Right lobe of liver (tissue), 6 donors: ENCODE measurements at regions not wholly inside any gene's neighbourhood (a gene's known extent, or its start where the extent isn't known, plus 50 kb on each side); places are given as distances from the start of the nearest gene placed in this dataset.
"Not testable (repeated sequence)": the region's sequence is repeated elsewhere in the genome, so short reads cannot be mapped to it uniquely, and the experiment has no call there.

Experiments used
- ATAC-seq, 4 donors: fragments of 200-7000 bp; cut with Tn5 transposase; one replicate each; pipeline ENCODE4 v1.9.1; 2020; ENCODE audit warnings: mild to moderate bottlenecking in 4 of 4, moderate library complexity in 4 of 4
- DNase-seq, 3 donors: peaks; one replicate each; pipeline ENCODE4 v3.0.0-alpha.2; 2020
- H3K27ac ChIP-seq, 3 donors: fragments of 200-600 bp; one replicate each; pipeline ENCODE4 v1.8.0; 2022
- H3K27me3 ChIP-seq, 2 donors: fragments of 200-600 bp; one replicate each; pipeline ENCODE4 v1.8.0; 2022
- H3K36me3 ChIP-seq, 4 donors: fragments of 200-600 bp; sonication (generic) in 1 of 4; one replicate each; pipeline versions ENCODE4 v1.5.1 to v1.8.0; 2017 to 2022; ENCODE audit warnings: control low read depth in 1 of 4
- H3K4me1 ChIP-seq, 4 donors: fragments of 200-600 bp; sonication (generic) in 1 of 4; one replicate each; pipeline versions ENCODE4 v1.5.1 to v1.8.0; 2017 to 2022; ENCODE audit warnings: control low read depth in 1 of 4
- H3K4me3 ChIP-seq, 3 donors: fragments of 200-600 bp; one replicate each; pipeline ENCODE4 v1.8.0; 2022
- H3K9me3 ChIP-seq, 4 donors: fragments of 200-600 bp; sonication (generic) in 1 of 4; one replicate each; pipeline versions ENCODE4 v1.5.1 to v1.8.0; 2017 to 2022; ENCODE audit warnings: control low read depth in 1 of 4
- POLR2A ChIP-seq: fragments of 450-650 bp; IDR thresholded peaks from one replicate; pipeline ENCODE4 v1.6.1; 2017; ENCODE audit warnings: antibody characterized with exemption, mild to moderate bottlenecking
- WGBS: methylation state at CpG from one replicate; pipeline ENCODE4 v1.1.6; 2018; ENCODE audit warnings: low coverage, low lambda C conversion rate; ENCODE audit not compliant: insufficient coverage; ENCODE audit errors: missing lambda C conversion rate; 5-methylcytosine and 5-hydroxymethylcytosine counted together
- intact Hi-C, 2 donors: fragments of 100-400 bp; cut with DNase I; formaldehyde crosslinking; loops; one replicate each; pipeline versions ENCODE4 v1.11.2 to v1.14.1; 2022
- TF ChIP-seq, protein P1 (sequence below), 4 donors: fragments of 200-600 bp in 3 of 4; fragments of 450-650 bp in 1 of 4; IDR thresholded peaks; one replicate each; pipeline versions ENCODE4 v1.5.1 to v1.8.0; 2016 to 2022; ENCODE audit warnings: antibody characterized with exemption in 4 of 4, mild to moderate bottlenecking in 2 of 4
- donor health status: DM: no; HTN: yes; CAD: no.
- donor health status: DM: no; HTN: no; CAD: no.
- donor health status: DM: no; HTN: no; CAD: no.
- donor health status: DM: no; HTN: yes; CAD: no.
- donor health status: DM: no; HTN: yes; CAD: no.

DNA sequence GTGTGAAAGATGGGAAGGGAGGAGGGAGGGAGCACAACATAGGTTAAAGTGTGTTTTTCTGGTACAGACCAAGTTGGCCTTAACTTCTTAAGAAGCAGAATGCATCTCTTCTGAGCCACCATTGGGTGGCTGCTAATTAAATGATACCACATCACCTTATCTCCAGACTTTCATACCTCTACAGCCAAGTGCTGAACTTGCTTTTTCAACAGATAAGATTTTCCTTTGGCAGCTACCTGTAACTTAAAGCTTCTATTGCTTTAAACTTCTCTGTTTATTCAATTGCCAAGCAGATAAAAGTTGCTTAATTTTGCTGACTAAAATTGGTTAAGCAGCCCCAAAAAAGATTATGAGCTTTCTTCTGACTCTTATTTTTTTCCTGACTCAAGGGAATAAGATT lies 292.4 kb upstream of the SGO1 start:
- H3K27me3 ChIP-seq, result no peaks in the 10 kb centered on the region
- no peak for TF ChIP-seq POLR2A
- TF ChIP-seq, protein P1, sequence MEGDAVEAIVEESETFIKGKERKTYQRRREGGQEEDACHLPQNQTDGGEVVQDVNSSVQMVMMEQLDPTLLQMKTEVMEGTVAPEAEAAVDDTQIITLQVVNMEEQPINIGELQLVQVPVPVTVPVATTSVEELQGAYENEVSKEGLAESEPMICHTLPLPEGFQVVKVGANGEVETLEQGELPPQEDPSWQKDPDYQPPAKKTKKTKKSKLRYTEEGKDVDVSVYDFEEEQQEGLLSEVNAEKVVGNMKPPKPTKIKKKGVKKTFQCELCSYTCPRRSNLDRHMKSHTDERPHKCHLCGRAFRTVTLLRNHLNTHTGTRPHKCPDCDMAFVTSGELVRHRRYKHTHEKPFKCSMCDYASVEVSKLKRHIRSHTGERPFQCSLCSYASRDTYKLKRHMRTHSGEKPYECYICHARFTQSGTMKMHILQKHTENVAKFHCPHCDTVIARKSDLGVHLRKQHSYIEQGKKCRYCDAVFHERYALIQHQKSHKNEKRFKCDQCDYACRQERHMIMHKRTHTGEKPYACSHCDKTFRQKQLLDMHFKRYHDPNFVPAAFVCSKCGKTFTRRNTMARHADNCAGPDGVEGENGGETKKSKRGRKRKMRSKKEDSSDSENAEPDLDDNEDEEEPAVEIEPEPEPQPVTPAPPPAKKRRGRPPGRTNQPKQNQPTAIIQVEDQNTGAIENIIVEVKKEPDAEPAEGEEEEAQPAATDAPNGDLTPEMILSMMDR (IDR thresholded peaks at IDR 0.05), result no peak
- no peak for ATAC-seq
- intact Hi-C loops, result no loop called here
- no peak overlapping the region for H3K4me3 ChIP-seq
- DNase-seq, result no peak
- H3K4me1 ChIP-seq, result no peaks in the 10 kb centered on the region
- no peaks in the 10 kb centered on the region for H3K9me3 ChIP-seq
- no peak overlapping the region for H3K27ac ChIP-seq
- H3K36me3 ChIP-seq, result no peaks in the 10 kb centered on the region

- H3K4me3 ChIP-seq, H3K27ac ChIP-seq, H3K4me1 ChIP-seq, H3K27me3 ChIP-seq, ATAC-seq, H3K36me3 ChIP-seq, DNase-seq, intact Hi-C loops, H3K9me3 ChIP-seq: not testable (repeated sequence)
- WGBS, result 78% methylated on average over 2 of the region's 2 CpGs
These were observed 278.2 kb upstream of the SGO1 start for GRCh38 chr3:20464237-20464636.

DNA sequence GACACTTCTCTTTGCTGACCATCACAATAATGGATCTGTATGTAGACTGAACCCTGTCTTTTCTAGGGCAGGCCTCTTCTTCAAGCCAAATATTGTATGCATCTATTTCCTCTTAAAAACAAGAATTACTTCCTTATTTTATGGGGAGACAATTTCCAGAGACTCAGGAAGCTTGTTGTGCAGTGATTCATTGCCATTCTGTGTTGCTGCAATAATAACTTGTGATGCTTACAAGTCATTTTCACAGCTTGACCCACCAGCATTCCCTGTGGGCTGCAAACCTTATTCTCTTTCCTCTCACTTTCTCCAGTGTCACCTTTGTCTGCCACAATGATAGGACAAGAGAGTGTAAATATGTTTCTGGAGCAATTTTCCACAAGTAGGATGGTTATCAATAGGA lies 276.7 kb upstream of the SGO1 start:
- no peak for ATAC-seq
- H3K36me3 ChIP-seq, result no peaks in the 10 kb centered on the region
- no peak overlapping the region for H3K27ac ChIP-seq
- intact Hi-C loops, result no loop called here
- H3K9me3 ChIP-seq, result no peaks in the 10 kb centered on the region
- H3K4me1 ChIP-seq, result no peaks in the 10 kb centered on the region
- no peak overlapping the region for H3K4me3 ChIP-seq
- TF ChIP-seq, protein P1 (IDR thresholded peaks at IDR 0.05), result no peak
- TF ChIP-seq POLR2A, result no peak
- H3K27me3 ChIP-seq, result no peaks in the 10 kb centered on the region
- no peak for DNase-seq

DNA sequence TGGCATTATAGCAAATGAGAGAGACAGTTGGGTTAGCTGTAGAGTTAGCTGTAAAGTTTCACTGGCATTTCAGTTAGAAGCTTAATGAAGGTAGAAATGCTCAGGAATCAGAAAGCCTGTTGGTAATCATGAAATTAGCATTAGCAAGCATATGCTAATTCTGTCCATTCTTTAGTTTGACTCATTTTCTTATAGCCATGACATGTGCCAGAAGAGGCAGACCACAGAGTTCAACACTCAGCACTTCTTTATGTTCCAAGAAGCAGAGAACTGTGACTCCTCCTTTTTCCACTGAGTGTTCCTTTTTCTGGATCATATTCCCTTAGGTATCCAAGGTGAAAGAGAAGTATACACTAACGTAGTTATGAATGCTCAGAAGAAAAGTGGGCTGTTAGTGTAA lies 276.2 kb upstream of the SGO1 start:
- TF ChIP-seq, protein P1 (IDR thresholded peaks at IDR 0.05), result no peak
- TF ChIP-seq POLR2A, result no peak
- ATAC-seq, result no peak

DNA sequence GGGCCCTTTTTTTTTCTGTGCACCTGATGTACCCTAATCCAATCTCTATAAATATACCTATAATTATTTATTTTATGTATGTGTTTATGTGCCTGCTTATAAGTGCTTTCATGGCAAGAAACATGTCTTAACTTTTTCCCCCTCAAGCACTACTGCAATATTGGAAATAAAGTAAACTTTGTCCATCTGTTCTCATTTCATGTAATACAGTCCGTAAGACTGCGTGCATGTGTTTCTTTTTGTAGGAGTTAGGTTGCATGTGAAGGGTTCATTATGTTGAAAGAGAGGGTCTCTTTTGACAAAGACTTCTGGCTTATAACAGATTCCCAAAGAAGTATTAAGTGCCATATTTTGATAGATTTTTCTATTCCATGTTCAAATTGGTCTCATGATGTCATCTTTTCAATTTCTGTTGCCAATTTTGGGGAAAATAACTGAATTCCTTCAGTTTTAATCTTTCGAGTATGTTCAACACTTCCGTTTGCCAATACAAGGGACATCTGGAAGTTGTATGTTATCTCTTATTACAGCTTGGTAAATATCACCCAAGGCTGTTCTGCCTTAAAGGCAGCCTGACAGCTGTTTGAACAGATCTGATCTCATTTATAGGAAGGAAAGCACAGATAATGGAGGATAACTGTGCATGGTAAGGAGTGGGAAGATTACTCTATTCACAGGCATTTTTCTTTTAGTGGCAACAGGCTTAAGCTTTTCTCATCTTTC lies 273.1 kb upstream of the SGO1 start:
- WGBS, result 41% methylated on average over 4 of the region's 4 CpGs
- no peak for ATAC-seq
- intact Hi-C loops, result no loop called here
- TF ChIP-seq, protein P1 (IDR thresholded peaks at IDR 0.05), result no peak
- TF ChIP-seq POLR2A, result no peak
- H3K9me3 ChIP-seq, result no peaks in the 10 kb centered on the region
- H3K4me3 ChIP-seq, result no peak overlapping the region
- no peak for DNase-seq
- no peaks in the 10 kb centered on the region for H3K27me3 ChIP-seq
- H3K4me1 ChIP-seq, result no peaks in the 10 kb centered on the region
- no peaks in the 10 kb centered on the region for H3K36me3 ChIP-seq
- no peak overlapping the region for H3K27ac ChIP-seq

More for the DNA sequence above, 276.2 kb upstream of the SGO1 start:
- Histone ChIP-seq H3K36me3 (no peaks in the 10 kb centered on the region), H3K9me3 (no peaks in the 10 kb centered on the region), H3K27me3 (no peaks in the 10 kb centered on the region), H3K4me3 (no peak overlapping the region), H3K27ac (no peak overlapping the region), H3K4me1 (no peaks in the 10 kb centered on the region)
- 28% methylated on average over 1 of the region's 1 CpG for WGBS
- intact Hi-C loops, result no loop called here
- DNase-seq, result no peak
